Panc1 (cell line): ENCODE measurements at regions not wholly inside any gene's neighbourhood (a gene's known extent, or its start where the extent isn't known, plus 50 kb on each side); places are given as distances from the start of the nearest gene placed in this dataset.
A peak's percentile ranks its signal among the peaks of the same experiment; 100 is the strongest.

ENCODE experiments used
- ATAC-seq: fragments of 200-7000 bp; cut with Tn5 transposase; 2 replicates; pipeline ENCODE4 v1.9.1; 2020; ENCODE audit warnings: mild to moderate bottlenecking, moderate library complexity
- BruUV-seq: library from RNA; stranded (reverse); fragments of 400-500 nt; replicated peaks from 2 replicates; lab custom pipeline; 2021; lab: Mats Ljungman, UMichigan
- CTCF ChIA-PET: fragments of 300-600 bp; sonication (Branson Sonifier 250); formaldehyde crosslinking; loops from one replicate; lab custom pipeline; 2022; ENCODE audit warnings: antibody characterized with exemption; lab: Charles Lee
- POLR2A ChIA-PET: fragments of 300-600 bp; sonication (Branson Sonifier 250); formaldehyde crosslinking; loops from one replicate; lab custom pipeline; 2022; ENCODE audit warnings: antibody characterized with exemption; lab: Charles Lee
- DNase-seq: peaks from one replicate; pipeline ENCODE4 v3.0.0-alpha.2; 2010; ENCODE audit warnings: low read depth, low spot score
- H3K27ac ChIP-seq: 2 replicates; pipeline ENCODE4 v1.5.1; 2011; ENCODE audit warnings: mild to moderate bottlenecking, low read length, inconsistent platforms
- H3K27me3 ChIP-seq: fragments of 200-500 bp; sonication (Bioruptor generic); 2 replicates; pipeline ENCODE4 v1.6.0; 2014; ENCODE audit warnings: low read length, inconsistent platforms; ENCODE audit not compliant: control insufficient read depth, insufficient read depth
- H3K36me3 ChIP-seq: fragments of 200-500 bp; sonication (Bioruptor generic); 2 replicates; pipeline ENCODE4 v1.5.1; 2014; ENCODE audit warnings: inconsistent platforms, mild to moderate bottlenecking, low read length, moderate library complexity; ENCODE audit not compliant: control insufficient read depth, insufficient read depth
- H3K4me1 ChIP-seq: 2 replicates; pipeline ENCODE4 v1.5.1; 2011; ENCODE audit warnings: inconsistent platforms, mild to moderate bottlenecking, low read length, moderate library complexity; ENCODE audit not compliant: control insufficient read depth, insufficient read depth
- H3K4me3 ChIP-seq, 2 experiments: 2 replicates each; pipeline ENCODE4 v1.5.1; 2011 to 2012; ENCODE audit warnings: low read depth in 2 of 2, low read length in 2 of 2, mild to moderate bottlenecking in 2 of 2, inconsistent platforms in 1 of 2, moderate library complexity in 1 of 2
- H3K9me3 ChIP-seq: fragments of 200-500 bp; sonication (Bioruptor generic); 2 replicates; pipeline ENCODE4 v1.5.1; 2014; ENCODE audit warnings: low read depth, mild to moderate bottlenecking, inconsistent platforms, low read length, moderate library complexity; ENCODE audit not compliant: control insufficient read depth, insufficient read depth
- CTCF ChIP-seq: fragments of 450-650 bp; IDR thresholded peaks from 2 replicates; pipeline ENCODE4 v1.5.1; 2017; ENCODE audit warnings: mild to moderate bottlenecking
- POLR2AphosphoS5 ChIP-seq: IDR thresholded peaks from 2 replicates; pipeline ENCODE4 v1.6.1; 2012; ENCODE audit warnings: mild to moderate bottlenecking, low read depth, low read length, moderate library complexity
- REST ChIP-seq, 2 experiments: IDR thresholded peaks; 2 replicates each; pipeline ENCODE4 v1.6.1; 2011 to 2012; ENCODE audit warnings: low read depth in 2 of 2, control low read depth in 1 of 2, low read length in 1 of 2, mild to moderate bottlenecking in 1 of 2, moderate library complexity in 1 of 2; ENCODE audit not compliant: insufficient read depth in 1 of 2
- SIN3A ChIP-seq: IDR thresholded peaks from 2 replicates; pipeline ENCODE4 v1.6.1; 2012; ENCODE audit warnings: low read depth, mild to moderate bottlenecking, low read length, moderate library complexity, borderline replicate concordance; ENCODE audit not compliant: insufficient read depth
- TCF7L2 ChIP-seq: IDR thresholded peaks from 2 replicates; pipeline ENCODE4 v1.6.1; 2011; ENCODE audit warnings: mild to moderate bottlenecking, low read depth, low read length, inconsistent platforms
- in situ Hi-C: cut with HindIII; loops from 2 replicates; pipeline ENCODE4 v1.10.0; 2016; ENCODE audit warnings: low sequenced_read_pairs, low pct_unique_long_range_greater_than_20kb
- intact Hi-C: fragments of 100-400 bp; cut with micrococcal nuclease; formaldehyde crosslinking; loops from one replicate; pipeline ENCODE4 v1.10.0; 2022; ENCODE audit not compliant: unreplicated experiment

GRCh38 chr17:27086526-27086925 lies 207.4 kb upstream of the WSB1 start:
- DNase-seq (no peak), ATAC-seq (no peak)
- Histone ChIP-seq H3K4me1 (no peaks in the 10 kb centered on the region), H3K27ac (no peak overlapping the region), H3K9me3 (no peaks in the 10 kb centered on the region), H3K36me3 (no peaks in the 10 kb centered on the region), H3K27me3 (no peaks in the 10 kb centered on the region; the same call in 1 of the 2 replicates), H3K4me3 (no peak overlapping the region)
- POLR2A ChIA-PET, result no interaction called here
- CTCF ChIA-PET, result no interaction called here
- BruUV-seq, result no TSS peak
- intact Hi-C loops, result no loop called here
- in situ Hi-C loops, result no loop called here
- no peak for TF ChIP-seq REST (IDR thresholded peaks at IDR 0.05; ENCODE audit: insufficient read depth in 1 of 2, low read depth in 2 of 2, low read length in 1 of 2)
- no peak for TF ChIP-seq SIN3A
- no peak for TF ChIP-seq TCF7L2
- no peak for TF ChIP-seq POLR2AphosphoS5
- TF ChIP-seq CTCF, result no peak

- ChIA-PET POLR2A (no interaction called here), CTCF (no interaction called here)
- ATAC-seq (no peak), DNase-seq (no peak)
- in situ Hi-C loops (no loop called here), intact Hi-C loops (no loop called here)
- Histone ChIP-seq H3K36me3 (no peaks in the 10 kb centered on the region), H3K27me3 (peaks cover under 1% of the 10 kb centered on the region), H3K4me3 (peak overlapping the region in 1 of 2 experiments; percentile 31; a peak in 1 of 4 replicates), H3K27ac (no peak overlapping the region), H3K4me1 (no peaks in the 10 kb centered on the region), H3K9me3 (no peaks in the 10 kb centered on the region)
- BruUV-seq, result no TSS peak
- TF ChIP-seq REST (IDR thresholded peaks at IDR 0.05; ENCODE audit: insufficient read depth in 1 of 2, low read depth in 2 of 2, low read length in 1 of 2), result no peak
- no peak for TF ChIP-seq SIN3A
- TF ChIP-seq POLR2AphosphoS5, result no peak
- no peak for TF ChIP-seq TCF7L2
- no peak for TF ChIP-seq CTCF
Measured at GRCh38 chr17:27087935-27088766, 205.8 kb upstream of the WSB1 start.
